Fibroblast of lung (primary cell): ENCODE measurements at regions not wholly inside any gene's neighbourhood (a gene's known extent, or its start where the extent isn't known, plus 50 kb on each side); places are given as distances from the start of the nearest gene placed in this dataset.

ENCODE experiments used
- CTCF ChIP-seq, 2 donors: IDR thresholded peaks in 1 of 2; conservative IDR thresholded peaks in 1 of 2; 1 replicate in 1 of 2; 2 replicates in 1 of 2; pipeline ENCODE4 v1.5.1; 2011 to 2012; ENCODE audit warnings: low read length in 2 of 2, control low read depth in 1 of 2, inconsistent platforms in 1 of 2, low read depth in 1 of 2, mild to moderate bottlenecking in 1 of 2
- EZH2 ChIP-seq: IDR thresholded peaks from 2 replicates; pipeline ENCODE4 v1.5.1; 2012; ENCODE audit warnings: low read length, control low read depth, mild to moderate bottlenecking; ENCODE audit errors: missing control alignments

- TF ChIP-seq CTCF (conservative IDR thresholded peaks at IDR 0.05 in 1 of 2, IDR thresholded peaks at IDR 0.05 in 1 of 2; ENCODE audit: low read depth in 1 of 2, low read length in 2 of 2) = no peak
- no peak for TF ChIP-seq EZH2
These were observed 692.0 kb upstream of the ID2 start for GRCh38 chr2:7989823-7990222.
